Activated naive CD8-positive, alpha-beta T cell treated with anti-CD3 and anti-CD28 coated beads for 36 hours (primary cell): ENCODE measurements at regions not wholly inside any gene's neighbourhood (a gene's known extent, or its start where the extent isn't known, plus 50 kb on each side); places are given as distances from the start of the nearest gene placed in this dataset.

ENCODE experiments used
- DNase-seq: peaks from one replicate; pipeline ENCODE4 v3.0.0; 2021
- H3K27ac Mint-ChIP-seq: one replicate; pipeline ENCODE4 v1.8.0; 2022; ENCODE audit warnings: mild to moderate bottlenecking, moderate library complexity, mixed read lengths
- H3K27me3 Mint-ChIP-seq: one replicate; pipeline ENCODE4 v1.8.0; 2022; ENCODE audit warnings: mild to moderate bottlenecking, mixed read lengths
- H3K36me3 Mint-ChIP-seq: one replicate; pipeline ENCODE4 v1.8.0; 2021; ENCODE audit warnings: mild to moderate bottlenecking, mixed read lengths
- H3K4me1 Mint-ChIP-seq: one replicate; pipeline ENCODE4 v1.8.0; 2021; ENCODE audit warnings: mixed read lengths
- H3K4me3 Mint-ChIP-seq: one replicate; pipeline ENCODE4 v1.8.0; 2022; ENCODE audit warnings: mild to moderate bottlenecking, moderate library complexity, mixed read lengths
- H3K9me3 Mint-ChIP-seq: one replicate; pipeline ENCODE4 v1.8.0; 2022; ENCODE audit warnings: mixed read lengths

DNA sequence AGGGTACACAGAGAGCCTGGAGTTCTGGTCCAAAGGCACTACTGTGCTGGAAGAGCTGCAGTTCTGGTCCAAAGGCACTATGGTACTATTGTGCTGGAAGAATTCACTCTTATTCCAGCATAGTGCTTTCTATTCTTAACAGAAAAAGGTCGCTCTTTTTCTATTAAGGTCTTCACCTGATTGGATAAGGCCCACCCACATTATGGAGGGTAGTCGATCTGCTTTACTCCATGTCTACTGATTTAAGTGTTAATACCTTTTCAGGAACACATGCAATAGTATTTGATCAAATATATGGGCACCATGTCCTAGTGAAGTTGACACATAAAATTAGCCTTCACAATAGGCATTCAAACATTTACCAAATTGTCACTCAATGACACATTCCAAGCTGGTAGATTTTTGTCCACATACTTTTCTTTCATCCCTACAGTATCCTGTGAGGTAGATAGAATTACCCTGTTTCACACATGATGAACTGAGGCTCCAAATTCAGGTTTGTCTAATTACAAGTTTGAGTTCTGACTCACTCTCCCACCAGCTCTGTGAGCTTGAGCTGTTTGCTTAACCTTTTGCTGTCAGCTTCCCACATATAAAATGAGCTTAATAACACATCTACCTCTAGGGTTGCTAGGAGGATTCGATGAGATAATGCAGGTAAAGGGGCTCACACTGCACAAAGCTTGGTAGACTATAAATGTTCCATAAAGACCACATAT, 129.9 kb downstream of the AIPL1 start:
- Mint-ChIP-seq H3K27ac (no peak overlapping the region), H3K27me3 (peaks cover 30% of the 10 kb centered on the region), H3K9me3 (no peaks in the 10 kb centered on the region), H3K4me3 (no peak overlapping the region), H3K4me1 (no peaks in the 10 kb centered on the region), H3K36me3 (no peaks in the 10 kb centered on the region)
- no peak for DNase-seq

DNA sequence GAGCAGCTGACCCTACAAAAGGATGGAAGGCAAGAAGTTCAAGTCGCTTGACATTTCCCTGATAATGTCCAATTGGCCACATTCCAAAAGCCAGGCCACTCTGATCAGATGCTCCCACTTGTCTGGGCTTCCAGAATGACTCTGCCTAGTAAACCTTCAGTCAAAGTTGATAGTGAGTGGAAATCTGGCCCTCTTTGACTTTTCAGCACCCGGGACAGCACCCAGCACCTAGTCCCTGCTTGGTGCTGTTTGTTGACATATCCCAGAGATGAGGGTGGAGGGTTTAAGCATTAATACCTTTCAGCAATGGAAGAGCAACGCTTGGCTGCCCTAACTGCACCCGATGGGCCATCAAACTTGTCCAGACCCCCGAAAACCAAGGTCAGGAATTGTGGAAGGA, 131.3 kb downstream of the AIPL1 start:
- DNase-seq, result peak; percentile 1
- Mint-ChIP-seq H3K27me3 (peaks cover 35% of the 10 kb centered on the region), H3K27ac (no peak overlapping the region), H3K4me3 (no peak overlapping the region), H3K9me3 (no peaks in the 10 kb centered on the region), H3K36me3 (no peaks in the 10 kb centered on the region), H3K4me1 (no peaks in the 10 kb centered on the region)

DNA sequence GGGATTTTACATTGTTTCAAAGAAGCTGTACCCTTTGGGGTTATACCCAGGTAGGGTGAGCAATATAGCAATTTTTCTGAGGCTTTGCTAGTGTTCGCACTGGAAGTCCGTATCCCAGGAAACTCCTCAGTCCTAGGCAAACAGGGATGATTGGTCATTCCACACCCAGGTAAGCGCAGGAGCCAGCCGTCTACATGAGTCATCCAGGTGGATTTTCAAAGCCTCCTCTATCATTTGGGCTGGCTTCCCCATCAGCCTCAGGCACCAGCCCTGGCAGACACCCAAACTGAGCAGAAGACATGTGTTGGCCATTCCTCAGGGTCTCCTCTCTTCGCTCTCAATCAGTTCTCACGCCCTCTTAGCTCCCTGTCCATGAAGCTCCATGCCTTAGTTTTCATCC, 135.6 kb downstream of the AIPL1 start:
- H3K4me3 Mint-ChIP-seq, result no peak overlapping the region
- peaks cover 39% of the 10 kb centered on the region for H3K27me3 Mint-ChIP-seq
- H3K36me3 Mint-ChIP-seq, result no peaks in the 10 kb centered on the region
- H3K9me3 Mint-ChIP-seq, result no peaks in the 10 kb centered on the region
- no peak for DNase-seq
- no peaks in the 10 kb centered on the region for H3K4me1 Mint-ChIP-seq
- no peak overlapping the region for H3K27ac Mint-ChIP-seq

DNA sequence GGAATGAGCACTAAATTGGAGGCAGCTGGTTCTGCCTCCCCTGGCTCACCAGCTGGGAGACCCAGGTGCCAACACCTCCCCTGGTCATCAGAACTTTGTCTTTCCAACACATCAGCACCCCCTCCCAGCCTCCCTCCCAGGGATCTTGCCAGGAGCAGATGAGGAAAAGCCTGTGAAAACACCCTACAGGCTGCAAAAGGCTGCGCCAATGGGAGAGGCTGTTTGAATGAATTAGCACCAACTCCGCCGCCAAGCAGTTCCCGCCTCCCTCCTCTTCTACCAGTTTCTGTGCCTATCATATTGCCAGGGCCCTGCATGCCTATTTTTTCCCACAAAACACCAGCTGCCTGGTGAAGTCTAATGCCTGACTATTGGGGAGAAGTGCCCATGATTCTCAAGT, 137.0 kb downstream of the AIPL1 start:
- no peak for DNase-seq
- Mint-ChIP-seq H3K27ac (no peak overlapping the region), H3K4me1 (no peaks in the 10 kb centered on the region), H3K4me3 (no peak overlapping the region), H3K36me3 (no peaks in the 10 kb centered on the region), H3K9me3 (no peaks in the 10 kb centered on the region), H3K27me3 (peaks cover 41% of the 10 kb centered on the region)

DNA sequence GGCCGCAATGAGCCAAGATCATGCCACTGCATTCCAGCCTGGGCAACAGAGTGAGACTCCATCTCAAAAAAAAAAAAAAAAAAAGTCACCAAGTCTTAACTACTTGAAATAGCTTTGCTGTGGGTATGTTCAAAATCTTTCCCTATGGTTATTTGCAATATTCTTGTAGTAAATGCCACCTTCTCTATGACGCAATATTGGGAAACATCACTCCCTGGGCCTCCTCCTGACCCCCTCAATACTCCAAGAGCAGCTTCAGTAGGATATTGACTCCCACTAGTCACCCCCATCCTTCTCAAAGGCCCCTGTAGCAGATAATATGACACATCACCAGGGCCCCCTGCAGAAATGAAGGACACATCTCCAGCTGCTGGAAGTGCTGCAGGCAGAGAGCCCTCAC, 137.8 kb downstream of the AIPL1 start:
- H3K36me3 Mint-ChIP-seq, result no peaks in the 10 kb centered on the region
- peaks cover 36% of the 10 kb centered on the region for H3K27me3 Mint-ChIP-seq
- DNase-seq, result no peak
- no peaks in the 10 kb centered on the region for H3K9me3 Mint-ChIP-seq
- no peaks in the 10 kb centered on the region for H3K4me1 Mint-ChIP-seq
- no peak overlapping the region for H3K4me3 Mint-ChIP-seq
- no peak overlapping the region for H3K27ac Mint-ChIP-seq

- Mint-ChIP-seq H3K27ac (no peak overlapping the region), H3K4me3 (no peak overlapping the region), H3K27me3 (peaks cover 16% of the 10 kb centered on the region), H3K9me3 (no peaks in the 10 kb centered on the region), H3K36me3 (no peaks in the 10 kb centered on the region), H3K4me1 (no peaks in the 10 kb centered on the region)
- DNase-seq, result no peak
These were observed 144.3 kb downstream of the AIPL1 start for GRCh38 chr17:6290488-6291196.

DNA sequence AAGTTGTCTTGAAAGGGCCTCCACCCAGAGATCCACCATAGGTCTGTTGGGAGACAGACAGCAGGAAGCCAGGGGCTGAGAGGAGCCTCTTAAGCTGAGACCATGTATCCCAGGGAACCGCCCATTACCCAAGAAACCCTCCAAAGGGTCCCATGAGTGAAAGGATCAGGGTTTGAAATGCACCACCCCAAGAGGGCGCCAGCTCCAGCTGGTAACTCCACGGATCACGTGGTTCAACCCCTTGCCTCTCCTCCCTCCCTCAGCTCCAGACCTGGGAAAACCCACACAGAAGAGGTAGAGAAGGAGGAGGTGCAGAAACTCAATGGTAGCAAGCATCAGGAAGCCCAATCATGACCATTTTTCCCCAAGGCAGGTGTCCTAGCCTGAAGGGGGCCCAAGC, 148.7 kb downstream of the AIPL1 start:
- no peaks in the 10 kb centered on the region for H3K9me3 Mint-ChIP-seq
- peaks cover 4% of the 10 kb centered on the region for H3K27me3 Mint-ChIP-seq
- H3K4me1 Mint-ChIP-seq, result no peaks in the 10 kb centered on the region
- H3K4me3 Mint-ChIP-seq, result no peak overlapping the region
- no peak overlapping the region for H3K27ac Mint-ChIP-seq
- no peaks in the 10 kb centered on the region for H3K36me3 Mint-ChIP-seq
- no peak for DNase-seq

GRCh38 chr17:6285486-6285885, 149.4 kb downstream of the AIPL1 start:
- Mint-ChIP-seq H3K4me1 (no peaks in the 10 kb centered on the region), H3K27ac (peak overlapping the region; percentile 23), H3K36me3 (no peaks in the 10 kb centered on the region), H3K4me3 (no peak overlapping the region), H3K9me3 (no peaks in the 10 kb centered on the region), H3K27me3 (peaks cover 4% of the 10 kb centered on the region)
- DNase-seq, result no peak

DNA sequence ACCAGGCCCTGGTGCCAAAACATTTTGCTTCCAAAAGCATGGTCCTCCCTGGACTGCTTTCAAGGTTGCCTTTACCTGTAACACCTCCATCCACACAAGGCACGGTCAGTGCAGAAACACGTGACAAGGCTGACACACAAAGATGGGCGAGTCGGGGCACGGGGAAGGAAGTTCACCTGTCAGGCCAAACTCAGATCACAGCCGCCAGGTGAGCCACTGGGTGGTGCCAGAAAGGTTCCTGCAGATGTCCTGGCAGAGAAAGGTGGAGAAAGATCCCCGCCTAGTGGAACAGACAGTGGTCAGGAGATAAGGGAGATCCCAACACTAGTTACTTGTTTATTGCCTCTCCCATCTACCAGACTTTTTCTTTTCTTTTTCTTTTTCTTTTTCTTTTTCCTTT, 155.3 kb downstream of the AIPL1 start:
- Mint-ChIP-seq H3K4me3 (no peak overlapping the region), H3K4me1 (no peaks in the 10 kb centered on the region), H3K27ac (no peak overlapping the region), H3K27me3 (no peaks in the 10 kb centered on the region), H3K9me3 (no peaks in the 10 kb centered on the region), H3K36me3 (no peaks in the 10 kb centered on the region)
- no peak for DNase-seq

- DNase-seq, result no peak
- Mint-ChIP-seq H3K36me3 (no peaks in the 10 kb centered on the region), H3K4me3 (no peak overlapping the region), H3K27ac (peak overlapping the region; percentile 34), H3K4me1 (no peaks in the 10 kb centered on the region), H3K9me3 (no peaks in the 10 kb centered on the region), H3K27me3 (no peaks in the 10 kb centered on the region)
These were observed 156.5 kb downstream of the AIPL1 start for GRCh38 chr17:6278376-6278775.

GRCh38 chr17:6276711-6277110, 158.2 kb downstream of the AIPL1 start:
- no peaks in the 10 kb centered on the region for H3K36me3 Mint-ChIP-seq
- H3K4me1 Mint-ChIP-seq, result no peaks in the 10 kb centered on the region
- H3K27ac Mint-ChIP-seq, result no peak overlapping the region
- no peaks in the 10 kb centered on the region for H3K27me3 Mint-ChIP-seq
- no peak for DNase-seq
- H3K4me3 Mint-ChIP-seq, result no peak overlapping the region
- no peaks in the 10 kb centered on the region for H3K9me3 Mint-ChIP-seq

DNA sequence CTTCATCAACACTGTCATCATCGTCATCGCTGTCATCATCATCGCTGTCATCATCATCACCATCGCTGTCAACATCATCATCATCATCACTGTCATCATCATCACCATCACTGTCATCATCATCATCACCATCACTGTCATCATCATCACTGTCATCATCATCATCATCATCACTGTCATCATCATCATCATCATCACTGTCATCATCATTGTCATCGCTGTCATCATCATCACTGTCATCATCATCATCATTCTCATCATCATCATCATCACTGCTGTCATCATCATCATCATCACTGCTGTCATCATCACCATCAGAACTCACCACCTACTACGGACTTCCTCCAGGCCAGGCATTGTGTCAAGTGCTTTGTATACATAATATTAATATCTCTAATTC, 160.6 kb downstream of the AIPL1 start:
- H3K4me3 Mint-ChIP-seq, result no peak overlapping the region
- no peaks in the 10 kb centered on the region for H3K36me3 Mint-ChIP-seq
- no peak overlapping the region for H3K27ac Mint-ChIP-seq
- no peak for DNase-seq
- peaks cover 2% of the 10 kb centered on the region for H3K9me3 Mint-ChIP-seq
- H3K4me1 Mint-ChIP-seq, result no peaks in the 10 kb centered on the region
- no peaks in the 10 kb centered on the region for H3K27me3 Mint-ChIP-seq

DNA sequence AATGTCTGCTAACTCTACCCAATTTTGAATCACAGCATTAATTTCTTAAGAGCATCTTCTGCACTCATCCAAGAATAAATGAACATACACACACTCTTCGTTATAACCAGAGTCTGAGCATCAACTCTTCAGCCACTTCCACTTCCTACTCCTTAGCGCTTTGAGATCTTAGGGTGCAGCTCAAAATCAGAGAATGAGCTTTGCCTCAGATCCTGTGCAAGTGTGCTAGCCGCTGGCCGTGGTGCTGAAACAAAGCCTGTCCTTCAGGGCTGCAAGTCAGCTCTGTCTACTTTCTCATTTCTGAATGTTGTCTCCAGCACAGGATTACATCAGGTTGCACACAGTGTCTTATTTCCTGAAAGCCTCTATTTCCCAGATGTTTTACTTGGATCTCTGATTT, 165.4 kb downstream of the AIPL1 start:
- Mint-ChIP-seq H3K27me3 (peaks cover 1% of the 10 kb centered on the region), H3K4me3 (no peak overlapping the region), H3K9me3 (peaks cover 4% of the 10 kb centered on the region), H3K27ac (no peak overlapping the region), H3K4me1 (no peaks in the 10 kb centered on the region), H3K36me3 (no peaks in the 10 kb centered on the region)
- peak; percentile 20 for DNase-seq

GRCh38 chr17:6261466-6261865, 173.5 kb downstream of the AIPL1 start:
- H3K9me3 Mint-ChIP-seq, result peaks cover 2% of the 10 kb centered on the region
- DNase-seq, result no peak
- no peaks in the 10 kb centered on the region for H3K4me1 Mint-ChIP-seq
- H3K27me3 Mint-ChIP-seq, result peaks cover 63% of the 10 kb centered on the region
- no peak overlapping the region for H3K27ac Mint-ChIP-seq
- no peaks in the 10 kb centered on the region for H3K36me3 Mint-ChIP-seq
- H3K4me3 Mint-ChIP-seq, result no peak overlapping the region

DNA sequence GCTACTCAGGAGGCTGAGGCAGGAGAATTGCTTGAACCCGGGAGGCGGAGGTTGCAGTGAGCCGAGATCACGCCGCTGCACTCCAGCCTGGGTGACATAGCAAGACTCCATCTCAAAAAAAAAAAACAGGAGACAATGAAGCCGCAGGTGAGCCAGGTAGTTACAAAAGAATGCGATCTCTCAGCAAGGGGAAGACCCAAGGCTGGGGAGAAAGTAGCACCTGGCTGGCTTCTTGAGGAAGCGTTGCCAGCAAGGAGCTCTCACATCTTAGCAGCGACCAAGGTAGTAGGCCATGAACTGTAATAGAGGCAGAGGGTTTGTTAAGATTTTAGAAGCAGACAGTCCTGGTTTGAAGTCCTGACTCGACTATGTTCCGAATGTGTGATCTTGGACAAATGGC, 175.0 kb downstream of the AIPL1 start:
- Mint-ChIP-seq H3K36me3 (no peaks in the 10 kb centered on the region), H3K27me3 (peaks cover 69% of the 10 kb centered on the region), H3K27ac (no peak overlapping the region), H3K9me3 (no peaks in the 10 kb centered on the region), H3K4me1 (no peaks in the 10 kb centered on the region), H3K4me3 (no peak overlapping the region)
- DNase-seq, result no peak

DNA sequence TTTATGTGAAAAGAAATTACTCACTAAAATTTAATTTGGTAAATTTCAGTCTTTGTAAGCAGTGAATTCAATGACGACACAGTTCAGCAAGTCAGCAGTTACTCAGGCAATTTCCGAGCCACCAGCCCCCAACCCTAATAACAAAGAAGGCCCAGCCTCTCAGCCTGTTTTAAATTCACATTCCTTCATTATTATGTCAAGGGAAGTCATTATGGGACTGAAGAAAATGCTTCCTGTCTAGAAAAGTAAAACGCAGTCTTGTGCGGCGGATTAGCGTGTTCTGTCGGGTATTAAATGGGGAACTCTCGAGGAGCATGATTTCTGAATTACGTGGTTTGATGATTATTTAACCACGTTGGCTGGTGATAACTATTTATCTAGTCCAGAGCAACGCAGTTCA, 177.6 kb downstream of the AIPL1 start:
- Mint-ChIP-seq H3K36me3 (no peaks in the 10 kb centered on the region), H3K9me3 (no peaks in the 10 kb centered on the region), H3K4me3 (no peak overlapping the region), H3K27ac (no peak overlapping the region), H3K4me1 (no peaks in the 10 kb centered on the region), H3K27me3 (peaks cover 55% of the 10 kb centered on the region)
- DNase-seq, result no peak
